Liver (tissue), 8 donors: ENCODE measurements at regions not wholly inside any gene's neighbourhood (a gene's known extent, or its start where the extent isn't known, plus 50 kb on each side); places are given as distances from the start of the nearest gene placed in this dataset.

Experiments used
- DNase-seq: peaks from one replicate; pipeline ENCODE4 v3.0.0-alpha.2; 2017; ENCODE audit warnings: low spot score
- H3K27ac ChIP-seq, 2 donors: one replicate each; pipeline ENCODE4 v1.7.0; 2013; ENCODE audit warnings: inconsistent platforms in 2 of 2, low read length in 2 of 2, control low read depth in 1 of 2, low read depth in 1 of 2, mild to moderate bottlenecking in 1 of 2
- H3K27me3 ChIP-seq, 4 donors: one replicate each; pipeline versions ENCODE4 v1.6.1 to v1.7.0; 2013; ENCODE audit warnings: low read length in 3 of 4, inconsistent platforms in 1 of 4, mild to moderate bottlenecking in 1 of 4, moderate library complexity in 1 of 4; ENCODE audit not compliant: control insufficient read depth in 4 of 4, insufficient read depth in 4 of 4
- H3K36me3 ChIP-seq, 4 donors: one replicate each; pipeline versions ENCODE4 v1.6.1 to v1.7.0; 2013; ENCODE audit warnings: low read length in 3 of 4, mild to moderate bottlenecking in 3 of 4, low read depth in 1 of 4, moderate library complexity in 1 of 4; ENCODE audit not compliant: control insufficient read depth in 4 of 4, insufficient read depth in 3 of 4
- H3K4me1 ChIP-seq, 4 donors: one replicate each; pipeline versions ENCODE4 v1.6.1 to v1.7.0; 2013; ENCODE audit warnings: low read length in 3 of 4, mild to moderate bottlenecking in 3 of 4, moderate library complexity in 1 of 4; ENCODE audit not compliant: control insufficient read depth in 4 of 4, insufficient read depth in 4 of 4
- H3K4me3 ChIP-seq, 3 donors: one replicate each; pipeline versions ENCODE4 v1.6.1 to v1.7.0; 2013; ENCODE audit warnings: low read length in 3 of 3, control low read depth in 1 of 3, low read depth in 1 of 3, mild to moderate bottlenecking in 1 of 3
- H3K9ac ChIP-seq, 2 donors: one replicate each; pipeline ENCODE4 v1.7.0; 2013; ENCODE audit warnings: low read length in 2 of 2, mild to moderate bottlenecking in 2 of 2, moderate library complexity in 2 of 2, control low read depth in 1 of 2, low read depth in 1 of 2
- H3K9me3 ChIP-seq, 4 donors: one replicate each; pipeline versions ENCODE4 v1.6.1 to v1.7.0; 2013; ENCODE audit warnings: low read length in 3 of 4; ENCODE audit not compliant: control insufficient read depth in 4 of 4
- ATF3 ChIP-seq: IDR thresholded peaks from 2 replicates; pipeline ENCODE4 v1.6.1; 2016; ENCODE audit warnings: antibody characterized with exemption
- CTCF ChIP-seq: fragments of 150-350 bp; IDR thresholded peaks from 2 replicates; pipeline ENCODE4 v1.5.1; 2017; ENCODE audit warnings: improper control_type of control experiment, low read depth, low read length; ENCODE audit not compliant: missing input control
- EGR1 ChIP-seq, 2 donors: IDR thresholded peaks; 2 replicates each; pipeline ENCODE4 v1.6.1; 2016 to 2018; ENCODE audit warnings: antibody characterized with exemption in 2 of 2, low read depth in 2 of 2
- FOXA1 ChIP-seq: IDR thresholded peaks from 2 replicates; pipeline ENCODE4 v1.6.1; 2016; ENCODE audit warnings: antibody characterized with exemption
- FOXA2 ChIP-seq: IDR thresholded peaks from 2 replicates; pipeline ENCODE4 v1.6.1; 2016; ENCODE audit warnings: antibody characterized with exemption
- GABPA ChIP-seq, 2 donors: IDR thresholded peaks in 1 of 2; conservative IDR thresholded peaks in 1 of 2; 2 replicates each; pipeline ENCODE4 v1.6.1; 2016; ENCODE audit warnings: antibody characterized with exemption in 2 of 2, mild to moderate bottlenecking in 1 of 2, moderate library complexity in 1 of 2
- HNF4A ChIP-seq, 2 donors: conservative IDR thresholded peaks; 2 replicates each; pipeline ENCODE4 v1.6.1; 2016; ENCODE audit warnings: antibody characterized with exemption in 2 of 2, mild to moderate bottlenecking in 2 of 2
- HNF4G ChIP-seq: IDR thresholded peaks from 2 replicates; pipeline ENCODE4 v1.6.1; 2016; ENCODE audit warnings: antibody characterized with exemption
- JUND ChIP-seq, 2 donors: IDR thresholded peaks; 2 replicates each; pipeline ENCODE4 v1.6.1; 2016; ENCODE audit warnings: antibody characterized with exemption in 2 of 2
- NR2F2 ChIP-seq: IDR thresholded peaks from 2 replicates; pipeline ENCODE4 v1.6.1; 2016; ENCODE audit warnings: antibody characterized with exemption
- RAD21 ChIP-seq, 2 donors: IDR thresholded peaks; 2 replicates each; pipeline ENCODE4 v1.6.1; 2016; ENCODE audit warnings: antibody characterized with exemption in 2 of 2, mild to moderate bottlenecking in 2 of 2
- REST ChIP-seq: IDR thresholded peaks from 2 replicates; pipeline ENCODE4 v1.6.1; 2016; ENCODE audit warnings: antibody characterized with exemption, mild to moderate bottlenecking
- SP1 ChIP-seq: IDR thresholded peaks from 2 replicates; pipeline ENCODE4 v1.6.1; 2018; ENCODE audit warnings: antibody characterized with exemption, mild to moderate bottlenecking
- TAF1 ChIP-seq: conservative IDR thresholded peaks from 2 replicates; pipeline ENCODE4 v1.6.1; 2016; ENCODE audit warnings: antibody characterized with exemption, mild to moderate bottlenecking
- YY1 ChIP-seq: IDR thresholded peaks from 2 replicates; pipeline ENCODE4 v1.6.1; 2016; ENCODE audit warnings: antibody characterized with exemption, mild to moderate bottlenecking
- WGBS: extraction: QIAGEN DNeasy Blood & Tissue Kit; methylation state at CpG from one replicate; pipeline ENCODE4 v1.1.7; 2013; 5-methylcytosine and 5-hydroxymethylcytosine counted together
- TF ChIP-seq, protein P1 (sequence below): IDR thresholded peaks from 2 replicates; pipeline ENCODE4 v1.6.1; 2016; ENCODE audit warnings: antibody characterized with exemption
- TF ChIP-seq, protein P2 (sequence below): IDR thresholded peaks from 2 replicates; pipeline ENCODE4 v1.6.1; 2016; ENCODE audit warnings: antibody characterized with exemption
- donor health status: healthy.
- donor health status: healthy.
- donor health status: healthy.
- donor health status: healthy.
- donor health status: healthy.

GRCh38 chr7:25420771-25421170 is 192.5 kb upstream of the NPVF start:
- H3K9ac ChIP-seq: no peak overlapping the region
- H3K36me3 ChIP-seq: no peaks in the 10 kb centered on the region
- no peaks in the 10 kb centered on the region for H3K27me3 ChIP-seq
- H3K9me3 ChIP-seq: no peaks in the 10 kb centered on the region
- 70% methylated on average over 3 of the region's 3 CpGs for WGBS
- H3K27ac ChIP-seq: no peak overlapping the region
- TF ChIP-seq FOXA2: no peak
- no peak for TF ChIP-seq GABPA (IDR thresholded peaks at IDR 0.05 in 1 of 2, conservative IDR thresholded peaks at IDR 0.05 in 1 of 2)
- TF ChIP-seq SP1: no peak
- no peak for TF ChIP-seq HNF4A (conservative IDR thresholded peaks at IDR 0.05)
- TF ChIP-seq FOXA1: no peak
- TF ChIP-seq CTCF: no peak
- TF ChIP-seq HNF4G: no peak
- no peak for TF ChIP-seq NR2F2
- TF ChIP-seq, protein P1, sequence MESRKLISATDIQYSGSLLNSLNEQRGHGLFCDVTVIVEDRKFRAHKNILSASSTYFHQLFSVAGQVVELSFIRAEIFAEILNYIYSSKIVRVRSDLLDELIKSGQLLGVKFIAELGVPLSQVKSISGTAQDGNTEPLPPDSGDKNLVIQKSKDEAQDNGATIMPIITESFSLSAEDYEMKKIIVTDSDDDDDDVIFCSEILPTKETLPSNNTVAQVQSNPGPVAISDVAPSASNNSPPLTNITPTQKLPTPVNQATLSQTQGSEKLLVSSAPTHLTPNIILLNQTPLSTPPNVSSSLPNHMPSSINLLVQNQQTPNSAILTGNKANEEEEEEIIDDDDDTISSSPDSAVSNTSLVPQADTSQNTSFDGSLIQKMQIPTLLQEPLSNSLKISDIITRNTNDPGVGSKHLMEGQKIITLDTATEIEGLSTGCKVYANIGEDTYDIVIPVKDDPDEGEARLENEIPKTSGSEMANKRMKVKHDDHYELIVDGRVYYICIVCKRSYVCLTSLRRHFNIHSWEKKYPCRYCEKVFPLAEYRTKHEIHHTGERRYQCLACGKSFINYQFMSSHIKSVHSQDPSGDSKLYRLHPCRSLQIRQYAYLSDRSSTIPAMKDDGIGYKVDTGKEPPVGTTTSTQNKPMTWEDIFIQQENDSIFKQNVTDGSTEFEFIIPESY: no peak
- no peak for TF ChIP-seq REST
- no peak for TF ChIP-seq ATF3
- no peak for TF ChIP-seq TAF1
- no peak overlapping the region for H3K4me3 ChIP-seq
- no peaks in the 10 kb centered on the region for H3K4me1 ChIP-seq
- no peak for DNase-seq

- no peaks in the 10 kb centered on the region for H3K27me3 ChIP-seq
- DNase-seq: no peak
- H3K4me1 ChIP-seq: no peaks in the 10 kb centered on the region
- no peak overlapping the region for H3K27ac ChIP-seq
- 67% methylated on average over 2 of the region's 2 CpGs for WGBS
- H3K9me3 ChIP-seq: no peaks in the 10 kb centered on the region
- no peak overlapping the region for H3K4me3 ChIP-seq
- no peak overlapping the region for H3K9ac ChIP-seq
- H3K36me3 ChIP-seq: no peaks in the 10 kb centered on the region
- no peak for TF ChIP-seq NR2F2
- no peak for TF ChIP-seq ATF3
- no peak for TF ChIP-seq RAD21 (IDR thresholded peaks at IDR 0.05)
- no peak for TF ChIP-seq JUND (IDR thresholded peaks at IDR 0.05)
- no peak for TF ChIP-seq CTCF
- no peak for TF ChIP-seq EGR1 (IDR thresholded peaks at IDR 0.05; ENCODE audit: low read depth in 2 of 2)
- TF ChIP-seq YY1: no peak
- no peak for TF ChIP-seq REST
- no peak for TF ChIP-seq SP1
- no peak for TF ChIP-seq FOXA1
- no peak for TF ChIP-seq HNF4A (conservative IDR thresholded peaks at IDR 0.05)
- TF ChIP-seq, protein P2, sequence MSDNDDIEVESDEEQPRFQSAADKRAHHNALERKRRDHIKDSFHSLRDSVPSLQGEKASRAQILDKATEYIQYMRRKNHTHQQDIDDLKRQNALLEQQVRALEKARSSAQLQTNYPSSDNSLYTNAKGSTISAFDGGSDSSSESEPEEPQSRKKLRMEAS: no peak
Observed at GRCh38 chr7:25424113-25424512, 195.8 kb upstream of the NPVF start.
